ENCODE measurements at regions not wholly inside any gene's neighbourhood (a gene's known extent, or its start where the extent isn't known, plus 50 kb on each side); places are given as distances from the start of the nearest gene placed in this dataset.

DNA sequence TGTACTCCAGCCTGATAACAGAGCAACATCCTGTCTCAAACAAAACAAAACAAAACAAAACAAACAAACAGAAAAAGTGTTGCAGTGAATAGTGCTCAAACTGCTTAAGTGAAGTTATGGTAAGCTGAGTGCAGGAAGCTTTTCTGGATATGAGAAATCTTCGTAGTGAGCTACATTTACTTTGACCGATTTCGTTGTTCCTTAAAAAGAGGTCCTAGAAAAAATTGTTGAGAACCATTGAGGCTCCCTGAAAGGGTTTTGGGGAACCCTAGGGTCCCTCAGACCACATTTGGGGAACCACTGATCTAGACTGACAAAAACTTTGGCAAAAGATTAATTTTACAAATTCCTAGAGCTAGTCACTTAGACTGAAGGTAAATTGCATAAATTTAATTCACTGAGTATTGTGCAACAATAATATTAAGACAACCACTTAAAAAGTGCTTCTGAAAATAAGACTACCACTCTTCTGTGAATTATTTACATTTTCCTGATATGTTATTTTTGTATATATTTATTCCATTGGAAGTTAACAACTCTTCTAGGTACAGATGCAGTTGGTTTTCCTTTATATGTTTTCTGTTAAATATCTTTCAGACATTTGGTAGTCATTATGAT lies 149.6 kb downstream of the FHIP1A start:
- FAIRE-seq (no peak), ATAC-seq (no peak), DNase-seq (ENCODE audit: low spot score) (no peak)
- Histone ChIP-seq H3K4me2 (ENCODE audit: low read depth, low read length) (no peak overlapping the region), H3K36me3 (replicated peaks in 1 of 2; ENCODE audit: control insufficient read depth in 1 of 2, insufficient read depth in 2 of 2, low read length in 2 of 2) (no peaks in the 10 kb centered on the region), H2AFZ (ENCODE audit: low read length) (no peak overlapping the region), H3K9ac (ENCODE audit: insufficient read depth, low read depth, low read length) (no peak overlapping the region), H3K27ac (ENCODE audit: extremely low read length, insufficient read depth, low read length) (no peak overlapping the region), H3K27me3 (ENCODE audit: control insufficient read depth in 1 of 2, insufficient read depth in 2 of 2, low read length in 2 of 2) (no peaks in the 10 kb centered on the region), H3K79me2 (ENCODE audit: insufficient read depth, low read length) (no peaks in the 10 kb centered on the region), H3K9me3 (ENCODE audit: low read length) (no peaks in the 10 kb centered on the region), H3K4me3 (replicated peaks in 1 of 3; ENCODE audit: insufficient read depth in 1 of 3, low read depth in 2 of 3, low read length in 3 of 3) (no peak overlapping the region), H3K4me1 (ENCODE audit: insufficient read depth, low read length) (no peaks in the 10 kb centered on the region), H4K20me1 (ENCODE audit: insufficient read depth, low read length) (no peaks in the 10 kb centered on the region)
- no TSS peak for BruUV-seq (replicated peaks)
- CTCF ChIA-PET (ENCODE audit: low intra/inter-chr PET ratio, low total read pairs), result no interaction called here
- in situ Hi-C loops (cut with HindIII; ENCODE audit: extremely low pct_ligation_motif_present, low pct_unique_long_range_greater_than_20kb) (no loop called here), intact Hi-C loops (cut with micrococcal nuclease; ENCODE audit: unreplicated experiment) (no loop called here)
- TF ChIP-seq, protein P1, sequence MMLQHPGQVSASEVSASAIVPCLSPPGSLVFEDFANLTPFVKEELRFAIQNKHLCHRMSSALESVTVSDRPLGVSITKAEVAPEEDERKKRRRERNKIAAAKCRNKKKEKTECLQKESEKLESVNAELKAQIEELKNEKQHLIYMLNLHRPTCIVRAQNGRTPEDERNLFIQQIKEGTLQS (CRISPR knock-in tag; IDR thresholded peaks at IDR 0.05), result no peak
- TF ChIP-seq CEBPB (IDR thresholded peaks at IDR 0.05; ENCODE audit: borderline replicate concordance, low read depth, low read length), result peak; percentile 20; the same call in 1 of the 2 replicates
- 81% methylated on average over 3 of the region's 3 CpGs for WGBS (ENCODE audit: low lambda C conversion rate)
- POLR2A ChIA-PET, result no interaction called here

DNA sequence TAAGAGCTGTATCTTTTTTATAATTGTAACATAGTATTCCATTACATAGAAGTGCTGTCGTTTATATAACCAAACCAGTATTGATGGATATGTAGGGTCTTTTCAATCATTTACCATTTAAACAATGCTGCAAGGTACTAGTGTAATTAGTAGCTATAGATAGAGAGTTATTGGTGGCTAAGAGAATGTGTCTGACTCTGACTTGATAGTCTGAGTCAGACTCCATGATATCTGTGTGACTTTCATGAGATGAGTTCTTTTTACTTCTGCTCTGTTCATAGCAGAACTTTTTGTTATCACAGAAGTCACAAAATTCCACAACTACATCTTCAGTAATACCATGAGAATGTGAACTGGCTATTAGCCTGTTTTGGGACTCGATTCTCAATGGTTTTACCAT lies 150.6 kb downstream of the FHIP1A start:
- H3K36me3 ChIP-seq (replicated peaks in 1 of 2; ENCODE audit: control insufficient read depth in 1 of 2, insufficient read depth in 2 of 2, low read length in 2 of 2), result no peaks in the 10 kb centered on the region
- WGBS (ENCODE audit: low lambda C conversion rate), result 50% methylated on average over 2 of the region's 2 CpGs
- FAIRE-seq, result no peak
- in situ Hi-C loops (cut with HindIII; ENCODE audit: extremely low pct_ligation_motif_present, low pct_unique_long_range_greater_than_20kb) (no loop called here), intact Hi-C loops (cut with micrococcal nuclease; ENCODE audit: unreplicated experiment) (no loop called here)
- H3K4me3 ChIP-seq (replicated peaks in 1 of 3; ENCODE audit: insufficient read depth in 1 of 3, low read depth in 2 of 3, low read length in 3 of 3), result no peak overlapping the region
- ChIA-PET POLR2A (no interaction called here), CTCF (ENCODE audit: low intra/inter-chr PET ratio, low total read pairs) (no interaction called here)
- no peak for DNase-seq (ENCODE audit: low spot score)
- no peaks in the 10 kb centered on the region for H3K27me3 ChIP-seq (ENCODE audit: control insufficient read depth in 1 of 2, insufficient read depth in 2 of 2, low read length in 2 of 2)
- H2AFZ ChIP-seq (ENCODE audit: low read length), result no peak overlapping the region
- no peaks in the 10 kb centered on the region for H3K4me1 ChIP-seq (ENCODE audit: insufficient read depth, low read length)
- H3K4me2 ChIP-seq (ENCODE audit: low read depth, low read length), result no peak overlapping the region
- TF ChIP-seq GATAD1 (CRISPR knock-in tag; IDR thresholded peaks at IDR 0.05), result no peak
- TF ChIP-seq, protein P2, sequence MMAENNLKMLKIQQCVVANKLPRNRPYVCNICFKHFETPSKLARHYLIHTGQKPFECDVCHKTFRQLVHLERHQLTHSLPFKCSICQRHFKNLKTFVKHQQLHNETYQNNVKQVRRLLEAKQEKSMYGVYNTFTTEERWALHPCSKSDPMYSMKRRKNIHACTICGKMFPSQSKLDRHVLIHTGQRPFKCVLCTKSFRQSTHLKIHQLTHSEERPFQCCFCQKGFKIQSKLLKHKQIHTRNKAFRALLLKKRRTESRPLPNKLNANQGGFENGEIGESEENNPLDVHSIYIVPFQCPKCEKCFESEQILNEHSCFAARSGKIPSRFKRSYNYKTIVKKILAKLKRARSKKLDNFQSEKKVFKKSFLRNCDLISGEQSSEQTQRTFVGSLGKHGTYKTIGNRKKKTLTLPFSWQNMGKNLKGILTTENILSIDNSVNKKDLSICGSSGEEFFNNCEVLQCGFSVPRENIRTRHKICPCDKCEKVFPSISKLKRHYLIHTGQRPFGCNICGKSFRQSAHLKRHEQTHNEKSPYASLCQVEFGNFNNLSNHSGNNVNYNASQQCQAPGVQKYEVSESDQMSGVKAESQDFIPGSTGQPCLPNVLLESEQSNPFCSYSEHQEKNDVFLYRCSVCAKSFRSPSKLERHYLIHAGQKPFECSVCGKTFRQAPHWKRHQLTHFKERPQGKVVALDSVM (CRISPR knock-in tag; IDR thresholded peaks at IDR 0.05), result no peak
- no peak for TF ChIP-seq ZC3H4 (CRISPR knock-in tag; IDR thresholded peaks at IDR 0.05; ENCODE audit: borderline replicate concordance)
- TF ChIP-seq, protein P3, sequence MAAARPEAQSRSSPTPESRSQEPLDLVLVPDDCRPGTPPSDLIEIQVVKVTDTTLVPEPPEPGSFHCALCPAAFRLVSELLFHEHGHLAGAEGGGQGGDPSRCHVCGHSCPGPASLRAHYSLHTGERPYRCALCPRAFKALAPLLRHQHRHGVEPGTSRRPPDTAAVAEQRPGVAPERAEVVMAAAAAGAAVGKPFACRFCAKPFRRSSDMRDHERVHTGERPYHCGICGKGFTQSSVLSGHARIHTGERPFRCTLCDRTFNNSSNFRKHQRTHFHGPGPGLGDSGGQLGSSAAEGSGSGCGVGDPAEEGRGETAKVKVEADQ (CRISPR knock-in tag; IDR thresholded peaks at IDR 0.05; ENCODE audit: borderline replicate concordance), result no peak
- TF ChIP-seq ZBTB8A (CRISPR knock-in tag; IDR thresholded peaks at IDR 0.05; ENCODE audit: borderline replicate concordance, low read depth), result no peak
- no peak for TF ChIP-seq CEBPG (CRISPR knock-in tag; IDR thresholded peaks at IDR 0.05)
- TF ChIP-seq FOXA1 (IDR thresholded peaks at IDR 0.05), result no peak
- no peak for TF ChIP-seq FOXA1 (CRISPR knock-in tag; IDR thresholded peaks at IDR 0.05)
- no peaks in the 10 kb centered on the region for H4K20me1 ChIP-seq (ENCODE audit: insufficient read depth, low read length)
- no peak for ATAC-seq
- no peak overlapping the region for H3K27ac ChIP-seq (ENCODE audit: extremely low read length, insufficient read depth, low read length)
- H3K9ac ChIP-seq (ENCODE audit: insufficient read depth, low read depth, low read length), result no peak overlapping the region
- no peaks in the 10 kb centered on the region for H3K79me2 ChIP-seq (ENCODE audit: insufficient read depth, low read length)
- no peaks in the 10 kb centered on the region for H3K9me3 ChIP-seq (ENCODE audit: low read length)
- BruUV-seq (replicated peaks), result no TSS peak
